K562 (cell line): ENCODE measurements at regions not wholly inside any gene's neighbourhood (a gene's known extent, or its start where the extent isn't known, plus 50 kb on each side); places are given as distances from the start of the nearest gene placed in this dataset.

Experiments used
- ATAC-seq: fragments of 200-7000 bp; cut with Tn5 transposase; 3 replicates; pipeline ENCODE4 v1.9.1; 2020; ENCODE audit warnings: moderate library complexity
- BruUV-seq: library from RNA; stranded (reverse); fragments of 400-500 nt; replicated peaks from 2 replicates; lab custom pipeline; 2021; lab: Mats Ljungman, UMichigan
- CTCF ChIA-PET: fragments of 300-600 bp; formaldehyde crosslinking; extraction: SDS; loops from one replicate; lab custom pipeline; 2021; ENCODE audit warnings: low intra/inter-chr PET ratio; lab: Yijun Ruan, JAX
- POLR2A ChIA-PET: fragments of 300-600, 350-650 bp; sonication (Branson Sonifier 250); formaldehyde crosslinking; extraction: SDS; loops from one replicate; lab custom pipeline; 2021; ENCODE audit warnings: antibody characterized with exemption, inconsistent platforms; lab: Yijun Ruan, JAX
- DNase-seq, 4 experiments: peaks; one replicate each; pipeline versions ENCODE4 v3.0.0 to v3.0.0-alpha.2; 2011 to 2018; ENCODE audit warnings: low spot score in 3 of 4, mixed read lengths in 3 of 4; ENCODE audit errors: extremely low read depth in 1 of 4
- FAIRE-seq: peaks from 2 replicates; lab custom pipeline; 2011; peaks lifted over from hg19 to GRCh38; lab: Jason Lieb, UNC
- H2AFZ ChIP-seq: 2 replicates; pipeline ENCODE4 v1.6.0; 2011; ENCODE audit warnings: low read depth, low read length, control low read depth, inconsistent platforms
- H3K27ac ChIP-seq: fragments of 200-600 bp; 3 replicates; pipeline ENCODE4 v1.8.0; 2011; ENCODE audit warnings: low read depth, mild to moderate bottlenecking, control low read depth, inconsistent platforms, low read length, moderate library complexity, mixed read lengths; ENCODE audit errors: extremely low read depth
- H3K27me3 ChIP-seq, 2 experiments: fragments of 300-600 bp in 1 of 2; 2 replicates in 1 of 2; 3 replicates in 1 of 2; pipeline versions ENCODE4 v1.6.0 to v1.8.0; 2011; ENCODE audit warnings: inconsistent platforms in 2 of 2, low read length in 2 of 2, mild to moderate bottlenecking in 1 of 2, mixed read lengths in 1 of 2, moderate library complexity in 1 of 2; ENCODE audit not compliant: control insufficient read depth in 2 of 2, insufficient read depth in 2 of 2
- H3K36me3 ChIP-seq: fragments of 300-600 bp; 3 replicates; pipeline ENCODE4 v1.8.0; 2011; ENCODE audit warnings: mild to moderate bottlenecking, low read length, inconsistent platforms; ENCODE audit not compliant: control insufficient read depth, insufficient read depth
- H3K4me1 ChIP-seq, 2 experiments: fragments of 200-600 bp in 1 of 2; replicated peaks in 1 of 2; 2 replicates in 1 of 2; 3 replicates in 1 of 2; pipeline versions ENCODE4 v1.5.1 to v1.8.0; 2011; ENCODE audit warnings: inconsistent platforms in 2 of 2, low read length in 2 of 2, mild to moderate bottlenecking in 1 of 2, mixed read lengths in 1 of 2, moderate library complexity in 1 of 2; ENCODE audit not compliant: control insufficient read depth in 2 of 2, insufficient read depth in 2 of 2
- H3K4me2 ChIP-seq: 2 replicates; pipeline ENCODE4 v1.6.1; 2011; ENCODE audit warnings: low read length, control low read depth, inconsistent platforms, mixed read lengths; ENCODE audit not compliant: insufficient read depth
- H3K4me3 ChIP-seq: fragments of 200-600 bp; sonication (generic), shearing (Covaris generic); 2 replicates; pipeline ENCODE4 v1.5.1; 2016; ENCODE audit warnings: control low read depth, inconsistent platforms
- H3K79me2 ChIP-seq: fragments of 200-600 bp; 3 replicates; pipeline ENCODE4 v1.8.0; 2011; ENCODE audit warnings: low read length, inconsistent platforms; ENCODE audit not compliant: control insufficient read depth, insufficient read depth
- H3K9ac ChIP-seq, 2 experiments: 2 replicates each; pipeline versions ENCODE4 v1.6.0 to v1.6.1; 2011; ENCODE audit warnings: low read depth in 2 of 2, low read length in 2 of 2, control low read depth in 1 of 2, inconsistent platforms in 1 of 2, mild to moderate bottlenecking in 1 of 2, mixed read lengths in 1 of 2; ENCODE audit not compliant: insufficient read depth in 1 of 2
- H3K9me1 ChIP-seq: one replicate; pipeline ENCODE4 v1.6.0; 2011; ENCODE audit warnings: inconsistent platforms, mild to moderate bottlenecking, low read length, moderate library complexity; ENCODE audit not compliant: control insufficient read depth, insufficient read depth
- H3K9me3 ChIP-seq: replicated peaks from 2 replicates; pipeline ENCODE4 v1.5.1; 2011; ENCODE audit warnings: low read depth, low read length, inconsistent platforms; ENCODE audit not compliant: control insufficient read depth, insufficient read depth
- H4K20me1 ChIP-seq: replicated peaks from 2 replicates; pipeline ENCODE4 v1.6.1; 2011; ENCODE audit warnings: low read length, inconsistent platforms, mixed read lengths; ENCODE audit not compliant: control insufficient read depth, insufficient read depth
- CHD4 ChIP-seq: fragments of 200-600 bp; sonication (generic); IDR thresholded peaks from 3 replicates; pipeline ENCODE4 v1.6.1; 2012; ENCODE audit warnings: low read depth, mild to moderate bottlenecking, mixed read lengths, low read length, inconsistent platforms; ENCODE audit not compliant: insufficient read depth, insufficient replicate concordance, poor library complexity, severe bottlenecking
- EHMT2 ChIP-seq: fragments of 450-650 bp; IDR thresholded peaks from 2 replicates; pipeline ENCODE4 v1.6.1; 2018; ENCODE audit warnings: antibody characterized with exemption
- ILK ChIP-seq: fragments of 450-650 bp; IDR thresholded peaks from 2 replicates; pipeline ENCODE4 v1.6.1; 2016; ENCODE audit warnings: missing genetic modification characterization, low read depth, mild to moderate bottlenecking, missing compliant biosample characterization, moderate library complexity, borderline replicate concordance
- MCM3 ChIP-seq: fragments of 450-650 bp; IDR thresholded peaks from 2 replicates; pipeline ENCODE4 v1.6.1; 2016
- NFRKB ChIP-seq: fragments of 450-650 bp; IDR thresholded peaks from 2 replicates; pipeline ENCODE4 v1.6.1; 2016; ENCODE audit warnings: low read depth
- REST ChIP-seq, 2 experiments: fragments of 450-650 bp; formaldehyde crosslinking in 1 of 2; IDR thresholded peaks; 2 replicates each; pipeline versions ENCODE4 v1.4.0 to v1.6.1; 2014 to 2020; ENCODE audit warnings: mild to moderate bottlenecking in 2 of 2, borderline replicate concordance in 1 of 2, low read depth in 1 of 2
- WGBS: fragments of 100-300 bp; shearing (Covaris generic); methylation state at CpG from one replicate; pipeline ENCODE4 v1.1.6; 2016; ENCODE audit warnings: low coverage, mixed read lengths; ENCODE audit not compliant: insufficient coverage; ENCODE audit errors: missing lambda C conversion rate; 5-methylcytosine and 5-hydroxymethylcytosine counted together
- in situ Hi-C: fragments of 300-500 bp; cut with MboI; formaldehyde crosslinking; loops from 4 replicates; pipeline ENCODE4 v1.15.0; 2018; ENCODE audit warnings: inconsistent platforms, mixed read lengths
- intact Hi-C: fragments of 100-400 bp; cut with micrococcal nuclease; formaldehyde crosslinking; loops from 2 replicates; pipeline ENCODE4 v1.14.2; 2022
- TF ChIP-seq, protein P1 (sequence below), 3 experiments: IDR thresholded peaks in 2 of 3; conservative IDR thresholded peaks in 1 of 3; 2 replicates each; pipeline ENCODE4 v1.5.1; 2011 to 2012; ENCODE audit warnings: low read length in 3 of 3, mild to moderate bottlenecking in 3 of 3, control low read depth in 2 of 3, improper control_type of control experiment in 1 of 3, inconsistent platforms in 1 of 3, low read depth in 1 of 3, mixed read lengths in 1 of 3, moderate library complexity in 1 of 3; ENCODE audit not compliant: insufficient read depth in 2 of 3

DNA sequence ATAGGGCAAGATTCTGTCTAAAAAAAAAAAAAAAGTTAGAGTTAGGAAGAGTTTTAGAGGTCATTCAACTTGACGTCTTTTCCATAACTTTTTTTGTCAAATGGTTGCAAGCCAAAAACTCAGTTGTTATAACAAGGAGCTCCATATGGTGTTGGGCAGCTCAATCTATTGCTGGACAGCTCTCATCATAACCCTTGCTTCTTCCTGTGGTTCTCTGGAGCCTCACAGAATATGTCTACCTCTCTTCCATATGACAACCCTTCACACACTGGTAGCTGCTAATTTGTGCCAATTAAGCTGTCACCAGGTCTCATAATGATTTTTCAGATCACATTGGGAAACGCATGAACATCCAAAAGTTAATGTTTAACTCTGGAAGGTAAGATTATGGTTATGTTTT lies 57.8 kb upstream of the SLC16A1 start:
- POLR2A ChIA-PET, result interaction anchor here (0.6 to 1.3 kb wide), 4 partner anchors 8 to 153 kb away, joined by 3 to 7 read pairs (median 4); no protein-coding TSS in a partner anchor
- no peaks in the 10 kb centered on the region for H4K20me1 ChIP-seq
- FAIRE-seq, result no peak

More for the DNA sequence above, 57.8 kb upstream of the SLC16A1 start:
- intact Hi-C loops (no loop called here), in situ Hi-C loops (no loop called here)
- no TSS peak for BruUV-seq
- Histone ChIP-seq H3K9me3 (no peaks in the 10 kb centered on the region), H3K4me2 (no peak overlapping the region), H3K27me3 (no peaks in the 10 kb centered on the region), H3K4me1 (no peaks in the 10 kb centered on the region; a peak in 1 of 5 replicates), H3K36me3 (no peaks in the 10 kb centered on the region), H3K9ac (no peak overlapping the region), H3K4me3 (no peak overlapping the region), H3K79me2 (no peaks in the 10 kb centered on the region), H3K27ac (no peak overlapping the region), H3K9me1 (no peaks in the 10 kb centered on the region), H2AFZ (no peak overlapping the region)
- TF ChIP-seq NFRKB (no peak), ILK (no peak), CHD4 (no peak), MCM3 (no peak), EHMT2 (peak; percentile 75), REST (IDR thresholded peaks at IDR 0.05; ENCODE audit: borderline replicate concordance) (peak; percentile 84), REST (CRISPR knock-in tag; IDR thresholded peaks at IDR 0.05; ENCODE audit: low read depth) (no peak)
- TF ChIP-seq, protein P1, sequence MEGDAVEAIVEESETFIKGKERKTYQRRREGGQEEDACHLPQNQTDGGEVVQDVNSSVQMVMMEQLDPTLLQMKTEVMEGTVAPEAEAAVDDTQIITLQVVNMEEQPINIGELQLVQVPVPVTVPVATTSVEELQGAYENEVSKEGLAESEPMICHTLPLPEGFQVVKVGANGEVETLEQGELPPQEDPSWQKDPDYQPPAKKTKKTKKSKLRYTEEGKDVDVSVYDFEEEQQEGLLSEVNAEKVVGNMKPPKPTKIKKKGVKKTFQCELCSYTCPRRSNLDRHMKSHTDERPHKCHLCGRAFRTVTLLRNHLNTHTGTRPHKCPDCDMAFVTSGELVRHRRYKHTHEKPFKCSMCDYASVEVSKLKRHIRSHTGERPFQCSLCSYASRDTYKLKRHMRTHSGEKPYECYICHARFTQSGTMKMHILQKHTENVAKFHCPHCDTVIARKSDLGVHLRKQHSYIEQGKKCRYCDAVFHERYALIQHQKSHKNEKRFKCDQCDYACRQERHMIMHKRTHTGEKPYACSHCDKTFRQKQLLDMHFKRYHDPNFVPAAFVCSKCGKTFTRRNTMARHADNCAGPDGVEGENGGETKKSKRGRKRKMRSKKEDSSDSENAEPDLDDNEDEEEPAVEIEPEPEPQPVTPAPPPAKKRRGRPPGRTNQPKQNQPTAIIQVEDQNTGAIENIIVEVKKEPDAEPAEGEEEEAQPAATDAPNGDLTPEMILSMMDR (IDR thresholded peaks at IDR 0.05 in 2 of 3, conservative IDR thresholded peaks at IDR 0.05 in 1 of 3; ENCODE audit: insufficient read depth in 2 of 3, low read depth in 1 of 3, low read length in 3 of 3), result no peak
- CTCF ChIA-PET, result interaction anchor here (0.7 kb wide), 1 partner anchor 296 kb away, joined by 6 read pairs; no protein-coding TSS in a partner anchor
- no peak for DNase-seq
- no peak for ATAC-seq
- WGBS, result 82% methylated on average over 2 of the region's 2 CpGs
